ENCODE measurements at regions not wholly inside any gene's neighbourhood (a gene's known extent, or its start where the extent isn't known, plus 50 kb on each side); places are given as distances from the start of the nearest gene placed in this dataset.
"Not testable (repeated sequence)": the region's sequence is repeated elsewhere in the genome, so short reads cannot be mapped to it uniquely, and the experiment has no call there.

DNA sequence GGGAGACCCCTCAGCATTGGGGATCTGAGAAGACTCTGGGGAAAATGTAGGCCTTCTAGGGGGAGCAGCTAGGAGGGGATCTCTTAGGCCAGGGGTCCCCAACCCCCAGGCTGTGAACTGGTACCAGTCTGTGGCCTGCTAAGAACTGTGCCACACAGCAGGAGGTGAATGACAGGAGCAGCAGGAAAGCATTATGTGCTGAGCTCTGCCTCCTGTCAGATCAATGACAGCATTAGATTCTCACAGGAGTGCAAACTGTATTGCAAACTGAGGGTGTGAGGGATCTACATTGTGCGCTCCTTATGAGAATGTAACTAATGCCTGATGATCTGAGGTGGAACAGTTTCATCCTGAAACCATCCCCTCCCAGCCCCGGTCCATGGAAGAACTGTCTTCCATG is 127.3 kb downstream of the SCG2 start:
- DNase-seq: no peak

DNA sequence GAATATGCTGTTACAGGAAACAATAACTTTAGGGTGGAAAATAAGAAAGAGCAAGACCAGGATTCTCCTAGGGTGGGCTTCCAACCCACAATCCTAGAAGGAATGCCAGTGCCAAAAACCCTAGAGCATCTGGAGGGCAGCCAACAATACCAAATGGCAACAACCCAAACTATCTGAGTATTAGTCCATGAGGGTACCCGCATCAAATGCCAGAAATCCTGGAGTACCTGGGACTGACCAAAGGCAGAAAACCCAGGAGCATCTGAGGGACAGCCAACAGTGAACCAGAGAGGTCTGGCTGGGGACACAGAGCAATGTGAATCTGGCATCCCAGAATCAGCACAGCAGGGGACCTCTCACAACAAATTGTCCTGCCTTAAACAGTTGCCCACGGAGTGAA is 126.3 kb downstream of the SCG2 start:
- no peak for DNase-seq

DNA sequence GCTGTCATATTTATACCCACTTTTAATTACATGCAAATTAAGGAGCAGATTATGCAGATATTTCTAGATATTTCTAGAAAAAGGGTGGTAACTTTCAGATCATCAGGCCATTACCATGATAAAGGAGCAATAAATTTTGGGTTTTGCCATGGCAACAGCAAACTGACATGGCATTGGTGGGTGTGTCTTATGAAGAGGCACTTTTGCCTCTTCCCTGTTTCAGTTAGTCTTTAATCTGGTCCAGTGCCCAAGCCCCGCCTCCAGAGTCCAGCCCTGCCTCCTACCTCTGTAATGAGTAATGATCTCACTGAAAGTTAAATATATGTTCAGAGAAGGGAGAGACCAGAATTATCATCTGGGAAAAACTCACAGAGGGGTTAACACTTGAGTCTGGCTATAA is 124.8 kb downstream of the SCG2 start:
- no peak for DNase-seq

DNA sequence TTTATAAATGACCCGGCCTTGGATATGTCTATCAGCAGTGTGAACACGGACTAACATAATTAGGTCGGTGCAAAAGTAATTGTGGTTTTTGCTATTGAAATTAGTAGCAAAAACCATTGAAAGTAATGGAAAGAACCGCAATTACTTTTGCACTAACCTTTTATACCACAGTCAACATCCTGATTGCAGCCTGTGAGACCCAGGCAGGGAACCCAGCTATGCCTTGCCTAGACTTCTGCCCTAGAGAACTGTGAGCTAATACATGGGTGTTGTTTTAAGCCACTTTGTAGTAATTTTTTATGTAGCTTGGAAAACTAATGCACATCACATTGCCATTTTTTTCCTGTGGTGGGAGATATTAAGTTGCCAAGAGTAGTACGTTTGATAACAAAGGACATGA is 120.7 kb downstream of the SCG2 start:
- DNase-seq: no peak

DNA sequence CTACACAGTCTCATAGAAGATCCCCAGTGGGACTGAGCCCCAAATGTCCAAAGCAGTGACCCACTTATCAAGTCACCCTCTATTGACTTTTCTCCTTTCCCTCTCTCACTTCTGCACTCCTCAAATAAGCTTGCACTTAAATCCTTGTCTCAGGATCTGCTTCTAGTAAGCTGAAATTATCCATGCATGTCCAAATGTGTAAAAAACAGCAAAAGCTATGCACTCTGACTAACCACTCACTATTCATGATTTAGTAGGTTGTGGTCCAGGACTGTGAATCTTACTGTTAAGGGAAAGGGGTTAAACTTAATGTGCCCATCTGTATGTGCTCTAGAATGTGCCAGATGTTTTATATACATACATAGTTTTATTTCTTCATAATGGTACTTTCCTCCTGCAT is 115.4 kb downstream of the SCG2 start:
- no peak for DNase-seq

DNA sequence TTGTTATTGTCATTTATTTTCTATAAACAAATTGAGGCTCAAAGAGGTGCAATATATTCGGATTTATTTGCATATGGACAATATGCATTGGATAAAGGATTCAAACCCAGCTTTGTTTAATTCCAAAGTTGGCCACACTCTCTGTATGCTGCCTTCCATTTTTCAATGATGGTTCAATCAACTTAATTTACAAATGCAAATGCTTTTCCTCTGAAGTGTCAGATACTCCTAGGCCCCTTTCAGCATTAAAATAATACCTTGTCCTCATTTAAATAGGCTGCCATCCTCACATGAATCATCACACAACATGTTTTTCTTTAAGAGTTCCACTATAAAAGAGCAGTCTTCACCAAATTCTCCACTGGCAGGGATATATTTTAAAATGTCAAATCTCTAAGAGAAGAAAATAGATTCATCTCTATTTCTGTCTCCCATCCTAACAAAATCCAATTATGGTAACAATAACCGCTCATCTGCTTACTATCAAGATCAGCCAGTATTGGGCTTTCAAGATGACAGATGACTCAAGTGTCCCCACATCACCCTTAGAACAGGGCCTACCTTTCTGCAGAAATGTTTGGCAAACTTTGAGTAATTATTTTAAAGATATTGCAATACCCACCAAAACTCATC is 114.8 kb downstream of the SCG2 start:
- no peak for DNase-seq

DNA sequence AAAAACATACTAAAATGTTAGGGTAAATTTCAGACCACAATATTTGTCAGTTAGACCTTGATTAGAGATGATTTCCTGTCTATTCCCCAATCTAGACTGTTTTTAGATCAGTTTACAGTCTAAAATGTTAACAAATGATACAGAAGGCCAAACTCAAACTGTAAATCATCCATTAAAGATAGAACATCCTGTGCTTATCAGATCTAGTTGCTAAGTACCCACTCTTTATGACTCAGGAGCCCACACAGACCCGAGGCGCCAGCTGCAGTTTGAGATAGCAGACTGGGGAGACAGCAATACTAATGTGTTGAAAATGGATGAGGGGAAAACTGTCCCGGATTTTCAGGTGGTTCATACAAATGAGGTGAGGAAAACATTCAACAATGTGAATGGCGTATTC is 113.3 kb downstream of the SCG2 start:
- DNase-seq: peak; percentile 59

DNA sequence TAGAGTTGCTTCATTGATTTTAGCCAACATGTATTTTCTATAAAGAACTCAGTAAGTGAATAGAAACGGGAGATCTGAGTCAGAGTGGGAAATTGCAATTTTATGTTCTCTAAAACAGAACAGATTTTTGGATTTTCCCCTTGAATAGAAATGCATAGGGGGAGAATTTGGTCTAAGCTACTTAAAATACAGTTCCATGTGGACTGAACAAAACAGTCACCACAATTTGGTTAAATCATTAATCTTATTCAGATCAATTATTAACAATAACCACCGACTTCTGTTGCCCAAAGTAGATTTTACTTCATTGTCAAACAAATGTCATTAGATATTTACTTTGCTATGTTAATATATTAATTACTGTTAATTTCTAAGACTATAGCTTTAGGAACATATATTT is 107.7 kb downstream of the SCG2 start:
- DNase-seq: no peak

DNA sequence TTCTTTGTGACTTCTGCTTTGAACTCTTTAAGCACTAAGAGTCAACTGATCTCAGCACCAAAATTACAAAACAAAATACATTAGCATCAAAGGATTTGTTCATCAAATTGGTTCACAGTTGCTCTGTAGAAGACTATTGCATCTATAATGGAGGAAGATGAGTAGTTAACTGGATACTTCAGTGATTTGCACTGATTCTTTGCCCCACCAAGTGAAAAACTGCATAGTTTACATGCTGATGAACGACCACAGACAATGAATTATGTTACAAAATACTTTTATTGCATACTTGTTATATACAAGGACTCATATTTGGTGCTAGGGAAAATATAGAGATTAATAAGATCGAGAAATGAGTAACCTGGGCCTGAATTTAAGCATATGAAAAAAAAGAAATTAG is 107.2 kb downstream of the SCG2 start:
- DNase-seq: no peak

DNA sequence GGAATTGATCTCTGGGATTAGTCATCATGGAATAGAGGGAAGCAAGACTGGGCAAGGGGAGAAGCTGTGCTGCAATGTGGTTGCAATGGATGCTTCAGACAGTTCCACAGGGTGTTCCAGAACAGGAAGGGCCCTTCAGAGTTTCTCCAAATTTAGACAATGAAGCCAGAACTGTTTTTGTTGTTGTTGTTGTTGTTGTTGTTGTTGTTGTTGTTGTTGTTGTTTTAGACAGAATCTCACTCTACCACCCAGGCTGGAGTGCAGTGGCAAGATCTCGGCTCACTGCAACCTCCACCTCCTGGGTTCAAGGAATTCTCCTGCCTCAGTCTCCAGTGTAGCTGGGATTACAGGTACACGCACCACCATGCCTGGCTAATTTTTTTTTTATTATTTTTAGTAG is 105.3 kb downstream of the SCG2 start:
- not testable (repeated sequence) for DNase-seq

DNA sequence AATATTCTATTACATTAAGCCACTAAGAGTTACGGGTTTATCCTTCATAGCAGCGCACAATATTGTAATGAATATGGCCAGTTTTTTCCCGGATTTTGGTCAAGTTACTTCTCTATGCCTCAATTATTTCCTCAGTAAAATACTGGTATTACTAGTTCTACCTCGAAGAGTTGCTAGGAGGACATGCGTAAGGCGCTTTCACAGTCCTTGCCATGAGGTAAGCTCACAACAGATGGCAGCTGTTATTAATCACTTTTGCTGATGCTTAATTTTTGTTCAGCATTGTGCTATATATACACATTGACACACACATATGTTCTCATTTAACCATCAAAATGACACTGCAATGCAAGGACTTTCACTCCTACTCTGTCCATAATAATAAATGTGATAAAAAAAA is 101.5 kb downstream of the SCG2 start:
- DNase-seq: no peak

DNA sequence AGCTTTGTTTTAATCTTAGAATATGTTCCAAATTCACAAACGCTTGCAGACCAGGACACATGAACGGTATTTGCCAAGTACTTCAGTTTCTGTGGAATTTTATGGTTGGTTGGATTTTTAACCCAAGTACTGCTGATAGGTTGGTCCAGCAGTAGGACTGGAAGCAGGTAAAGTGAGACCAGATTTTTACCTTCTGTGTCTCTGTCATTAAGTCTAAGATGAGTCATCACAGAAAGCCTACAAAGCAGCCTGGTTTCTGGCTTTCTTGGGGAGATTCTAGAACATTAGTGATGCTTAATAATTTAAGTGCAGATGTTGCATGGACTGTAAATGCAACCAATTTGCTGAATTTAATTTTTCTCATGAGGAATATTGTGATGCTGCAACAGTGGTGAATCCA is 100.5 kb downstream of the SCG2 start:
- no peak for DNase-seq

DNA sequence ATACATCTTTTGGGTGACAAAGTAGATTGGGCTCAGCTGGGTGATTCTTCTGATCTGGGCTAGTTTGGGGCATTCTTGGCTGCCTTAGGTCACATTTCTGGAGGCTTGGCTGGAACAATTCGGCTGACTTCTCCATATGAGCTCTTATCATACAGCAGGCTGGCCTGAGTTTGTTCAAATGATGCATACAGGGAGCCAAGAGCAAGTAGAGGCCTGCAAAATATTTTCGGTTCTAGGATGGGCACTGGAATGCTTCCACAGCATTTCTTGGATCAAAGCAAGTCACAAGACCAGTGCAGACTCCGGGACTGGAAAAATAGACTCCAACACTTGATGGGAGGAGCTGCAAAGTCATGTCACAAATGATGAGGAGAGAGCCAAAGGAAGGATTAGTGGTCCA is 98.4 kb downstream of the SCG2 start:
- DNase-seq: no peak

DNA sequence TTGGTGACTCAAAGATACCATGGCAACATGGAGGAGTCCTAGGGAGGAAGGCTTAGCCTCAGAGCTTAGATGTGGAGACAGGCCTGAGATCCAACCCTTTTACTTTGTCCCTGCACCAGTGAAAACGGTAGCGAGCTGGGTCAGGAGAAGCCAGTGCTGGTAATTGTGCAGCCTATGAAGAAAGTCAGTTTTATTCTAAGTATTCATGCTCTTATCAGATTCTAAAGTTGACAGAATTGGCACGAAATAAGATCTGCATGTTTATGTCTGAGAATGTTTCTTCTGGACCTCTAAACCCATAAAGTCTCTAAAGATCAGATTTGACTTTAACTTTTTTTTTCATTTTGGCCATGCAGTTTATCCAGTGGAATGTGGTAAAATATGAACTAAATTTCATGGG is 93.8 kb downstream of the SCG2 start:
- DNase-seq: no peak

DNA sequence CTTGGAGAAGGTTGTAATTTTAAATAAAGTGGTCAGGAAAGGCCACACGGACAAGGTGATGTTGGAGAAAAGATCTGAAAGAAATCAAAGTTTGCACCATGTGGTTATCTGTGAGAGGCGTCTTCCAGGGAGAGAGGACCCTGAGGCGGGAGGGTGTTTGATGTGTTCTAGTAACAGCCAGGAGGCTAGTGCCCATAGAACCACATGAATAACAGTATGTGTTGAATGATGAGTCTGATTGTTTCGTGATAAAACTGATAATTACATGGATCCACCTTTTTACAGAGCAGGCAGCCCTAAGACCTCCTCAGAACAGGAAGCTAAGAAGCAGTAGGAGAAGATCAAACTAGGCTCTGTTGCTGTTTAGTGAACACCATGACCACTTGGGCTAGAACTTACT is 91.4 kb downstream of the SCG2 start:
- no peak for DNase-seq

DNA sequence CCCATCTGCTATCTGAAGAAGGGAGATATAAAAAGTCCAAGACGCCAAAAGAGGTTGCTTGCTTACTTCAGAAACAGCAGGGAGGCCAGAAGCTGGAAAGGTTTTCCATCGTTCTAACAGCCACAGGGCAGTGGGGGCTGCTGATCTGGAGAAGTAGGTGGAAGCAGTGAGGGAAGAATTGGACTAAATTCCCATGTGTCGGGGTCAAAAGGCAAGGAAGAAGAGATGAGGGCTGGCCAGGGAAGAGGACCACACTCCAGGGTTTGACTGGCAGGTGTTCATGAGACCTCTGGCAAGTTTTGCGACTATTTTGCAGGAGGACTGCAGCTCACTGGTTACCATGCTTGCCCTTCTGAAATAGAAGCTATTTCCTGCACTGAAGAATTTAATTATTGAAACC is 91.0 kb downstream of the SCG2 start:
- no peak for DNase-seq

DNA sequence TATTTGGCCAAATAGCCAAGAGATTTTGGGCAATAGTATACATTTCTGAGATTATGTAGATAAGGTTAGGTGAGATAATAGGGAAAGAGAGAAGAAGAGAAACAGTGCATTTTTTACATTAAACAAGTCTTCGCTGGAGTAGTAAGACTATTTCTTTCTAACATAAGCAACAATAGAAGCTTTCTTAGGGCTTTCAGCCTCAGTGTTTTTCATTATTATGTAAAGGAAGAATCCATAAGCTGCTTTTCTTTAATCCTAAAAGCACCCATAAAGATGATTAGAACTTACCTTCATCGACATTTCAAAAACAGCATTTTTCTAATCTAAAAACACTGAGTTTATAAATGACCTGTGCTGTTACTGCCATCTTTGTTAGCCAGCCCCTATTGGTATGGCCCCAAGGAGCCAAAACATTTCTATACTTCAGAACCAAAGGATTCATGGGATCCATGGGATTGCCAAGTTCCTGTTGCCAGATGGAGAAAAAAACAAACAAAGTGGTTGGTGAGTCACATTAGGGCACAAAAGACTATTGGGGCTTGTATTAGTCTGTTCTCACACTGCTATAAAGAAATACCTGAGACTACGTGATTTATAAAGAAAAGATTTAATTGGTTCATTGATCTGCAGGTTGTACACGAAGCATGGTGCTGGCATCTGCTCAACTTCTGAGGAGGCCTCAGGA is 88.2 kb downstream of the SCG2 start:
- DNase-seq: no peak

DNA sequence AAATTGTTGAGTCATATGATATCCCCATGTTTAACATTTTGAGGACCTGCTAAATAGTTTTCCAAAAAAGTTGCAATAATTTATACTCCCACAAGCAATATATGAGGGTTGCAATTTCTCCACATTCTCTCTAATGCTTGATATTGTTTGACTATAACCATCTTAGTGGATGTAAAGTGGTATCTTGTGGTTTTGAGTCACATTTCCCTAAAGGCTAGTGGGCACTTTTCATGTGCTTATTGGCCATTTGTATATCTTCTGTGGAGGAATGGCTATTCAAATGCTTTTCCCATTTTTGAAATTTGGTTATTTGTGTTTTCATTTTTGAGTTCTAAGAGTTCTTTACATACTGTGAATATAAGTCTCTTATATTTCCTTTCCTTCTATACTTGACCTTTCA is 82.7 kb downstream of the SCG2 start:
- DNase-seq: no peak

DNA sequence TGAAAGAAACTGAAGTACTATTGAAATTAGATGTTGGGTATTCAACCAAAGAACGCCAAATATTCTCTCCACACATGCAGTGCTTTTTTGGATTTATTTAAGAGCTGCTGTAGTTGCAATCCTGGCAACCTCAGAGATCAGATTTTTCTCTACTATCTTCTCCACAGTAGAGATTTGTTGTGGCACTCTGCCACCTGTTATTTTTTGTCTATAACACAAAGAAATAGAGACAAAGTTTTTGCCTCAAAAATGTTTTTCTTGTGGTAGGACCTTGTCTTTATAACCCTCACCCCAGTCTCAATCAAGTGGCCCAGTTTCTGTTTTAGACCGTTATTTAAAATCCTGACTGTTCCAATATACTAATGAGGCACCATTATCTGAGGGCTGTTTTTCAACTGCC is 79.4 kb downstream of the SCG2 start:
- no peak for DNase-seq

DNA sequence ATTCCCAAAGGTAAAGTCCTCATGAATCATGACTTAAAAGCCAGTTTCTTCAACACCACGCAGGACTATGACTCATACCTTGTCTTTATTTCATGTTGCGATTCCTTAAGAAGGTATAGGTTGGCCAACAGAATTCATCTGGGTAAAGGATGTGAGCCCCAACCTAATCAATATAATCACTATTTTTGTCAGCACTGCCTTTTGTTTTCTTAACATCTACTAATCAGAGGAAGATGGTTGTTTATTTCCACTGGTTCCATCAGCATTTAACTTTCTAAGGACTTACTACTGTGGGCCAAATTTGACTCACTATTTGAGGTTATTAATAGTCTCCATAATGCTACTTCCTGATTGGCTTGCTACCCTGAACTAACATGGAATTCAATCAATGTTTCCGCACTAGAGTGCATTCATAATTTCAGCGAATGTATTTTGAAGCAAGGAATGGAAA is 78.6 kb downstream of the SCG2 start:
- DNase-seq: no peak

DNA sequence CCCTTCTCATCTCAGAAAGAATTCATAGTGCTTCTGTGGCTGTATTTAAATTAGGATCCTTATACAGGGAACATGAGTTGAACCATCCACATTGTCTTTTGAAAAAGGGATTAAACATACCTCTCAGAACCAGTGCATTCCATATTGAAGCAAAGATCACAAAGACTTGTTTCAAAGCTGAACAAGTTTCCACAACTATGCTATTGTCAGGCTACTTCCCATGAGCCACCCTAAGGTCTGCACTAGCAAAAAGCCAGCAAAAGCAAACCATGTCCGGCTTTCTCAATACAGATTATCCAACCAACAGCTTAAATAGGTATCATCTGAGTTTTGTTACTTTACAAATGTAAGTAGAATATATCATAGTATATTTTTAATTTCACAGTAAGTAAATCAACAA is 78.1 kb downstream of the SCG2 start:
- DNase-seq: no peak

DNA sequence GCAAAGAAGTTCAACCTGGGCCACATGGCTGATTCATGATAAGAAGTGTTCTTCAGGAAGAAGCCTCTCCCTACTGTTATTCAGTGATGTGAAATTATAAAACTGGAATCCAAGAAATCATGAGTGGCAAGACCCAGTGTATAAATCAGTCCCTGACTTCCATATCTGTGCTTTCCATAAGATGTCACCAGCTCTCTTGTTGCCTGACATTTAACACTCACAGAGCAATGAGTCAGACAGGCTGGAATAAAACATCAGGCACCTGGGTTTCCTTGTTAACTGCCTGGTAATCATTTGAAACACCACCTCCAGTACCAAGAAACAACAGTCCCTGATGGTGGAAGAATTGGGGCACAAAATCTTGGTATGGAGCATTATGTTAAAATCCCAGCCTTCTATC is 76.1 kb downstream of the SCG2 start:
- DNase-seq: no peak

DNA sequence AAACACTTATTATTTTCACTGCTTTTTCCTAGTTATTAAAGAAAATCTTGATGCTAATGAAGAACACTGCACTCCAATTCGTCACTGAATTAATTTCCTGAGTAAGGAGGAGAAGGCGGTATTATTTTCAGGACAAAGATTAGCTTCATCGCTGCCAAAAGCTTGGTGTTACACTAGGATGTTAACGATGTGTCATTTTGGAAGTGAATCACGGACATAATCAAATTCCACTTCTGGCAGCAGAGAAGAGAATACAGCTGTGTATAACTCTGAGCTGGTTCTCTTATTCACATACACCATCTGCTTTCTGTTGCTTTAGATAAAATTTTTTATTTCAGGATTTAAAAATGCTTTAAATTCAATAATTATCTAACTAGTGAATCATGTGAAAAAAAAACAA is 74.1 kb downstream of the SCG2 start:
- no peak for DNase-seq

DNA sequence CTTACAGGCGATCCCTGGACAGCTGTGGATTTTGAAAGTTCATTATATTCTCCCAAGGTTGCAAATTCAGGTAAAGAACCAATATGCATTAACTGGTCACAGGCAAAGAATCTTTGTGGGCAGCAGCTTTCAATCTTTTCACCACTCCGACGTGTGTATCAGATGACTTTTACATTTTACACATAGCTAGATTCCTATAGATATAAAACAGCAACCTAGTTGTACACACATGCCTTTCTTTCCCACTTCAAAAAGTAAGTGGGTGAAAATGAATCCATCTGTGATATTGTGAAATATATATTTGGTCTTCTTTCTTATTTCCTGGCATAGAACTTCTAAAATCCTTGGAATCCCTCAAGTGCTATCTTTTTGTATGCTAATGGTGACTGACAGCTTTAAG is 72.5 kb downstream of the SCG2 start:
- no peak for DNase-seq

DNA sequence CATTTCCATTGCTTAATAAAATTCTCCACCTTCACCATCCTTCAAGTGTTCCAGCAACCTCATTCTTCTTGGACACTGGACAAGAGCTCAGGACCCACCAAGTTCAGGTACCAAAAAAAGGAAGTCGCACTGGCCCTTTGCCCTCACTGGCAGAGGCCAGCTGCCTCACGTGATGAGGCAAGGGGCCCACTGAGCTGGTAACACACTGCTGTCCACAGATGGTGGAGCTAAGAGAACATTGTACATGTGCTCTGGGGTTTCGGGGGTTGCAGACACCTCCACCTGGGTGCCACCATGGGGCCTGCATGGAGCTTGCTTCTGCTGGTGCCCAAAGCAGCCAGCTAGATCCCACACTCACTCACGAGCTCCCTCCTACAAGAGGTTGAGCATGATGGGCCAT is 71.3 kb downstream of the SCG2 start:
- DNase-seq: no peak
